GM23248 (cell line): ENCODE measurements at regions not wholly inside any gene's neighbourhood (a gene's known extent, or its start where the extent isn't known, plus 50 kb on each side); places are given as distances from the start of the nearest gene placed in this dataset.

Source experiments
- EZH2 ChIP-seq: fragments of 200-600 bp; sonication (generic); IDR thresholded peaks from 2 replicates; pipeline ENCODE4 v1.6.1; 2018; ENCODE audit warnings: antibody characterized with exemption, mild to moderate bottlenecking; ENCODE audit not compliant: insufficient read depth, poor library complexity, severe bottlenecking
- EZH2phosphoT487 ChIP-seq: fragments of 200-600 bp; sonication (generic); IDR thresholded peaks from 2 replicates; pipeline ENCODE4 v1.6.1; 2018; ENCODE audit warnings: antibody characterized with exemption, moderate library complexity, mild to moderate bottlenecking, low read depth; ENCODE audit not compliant: insufficient read depth

GRCh38 chr3:145427355-145427754, 733.6 kb downstream of the PLOD2 start:
- no peak for TF ChIP-seq EZH2phosphoT487
- no peak for TF ChIP-seq EZH2
